OCI-LY7 (cell line): ENCODE measurements at regions not wholly inside any gene's neighbourhood (a gene's known extent, or its start where the extent isn't known, plus 50 kb on each side); places are given as distances from the start of the nearest gene placed in this dataset.
"Not testable (repeated sequence)": the region's sequence is repeated elsewhere in the genome, so short reads cannot be mapped to it uniquely, and the experiment has no call there.

ENCODE experiments used
- BruUV-seq: library from RNA; stranded (reverse); fragments of 400-500 nt; replicated peaks from 2 replicates; lab custom pipeline; 2021; lab: Mats Ljungman, UMichigan
- CTCF ChIA-PET: fragments of 300-600 bp; sonication (Branson Sonifier 250); formaldehyde crosslinking; loops from one replicate; lab custom pipeline; 2022; ENCODE audit warnings: antibody characterized with exemption; ENCODE audit not compliant: unreplicated experiment; lab: Charles Lee
- POLR2A ChIA-PET: fragments of 300-600 bp; sonication (Branson Sonifier 250); formaldehyde crosslinking; loops from one replicate; lab custom pipeline; 2022; ENCODE audit warnings: antibody characterized with exemption; lab: Charles Lee
- DNase-seq: peaks from one replicate; pipeline ENCODE4 v3.0.0-alpha.2; 2015; ENCODE audit warnings: low spot score
- H2AFZ ChIP-seq: fragments of 200-600 bp; sonication (generic), shearing (Covaris generic); 2 replicates; pipeline ENCODE4 v1.6.1; 2014; ENCODE audit warnings: mild to moderate bottlenecking, antibody characterized with exemption, low read length, moderate library complexity
- H3K27ac ChIP-seq: fragments of 200-600 bp; sonication (generic); 2 replicates; pipeline ENCODE4 v1.5.1; 2014; ENCODE audit warnings: mixed run types, low read depth, mild to moderate bottlenecking, moderate library complexity, low read length, inconsistent platforms; ENCODE audit not compliant: poor library complexity, severe bottlenecking
- H3K36me3 ChIP-seq: fragments of 200-600 bp; sonication (generic); 2 replicates; pipeline ENCODE4 v1.6.1; 2014; ENCODE audit warnings: mild to moderate bottlenecking, antibody characterized with exemption, low read length, moderate library complexity, mixed read lengths; ENCODE audit not compliant: insufficient read depth
- H3K4me1 ChIP-seq: fragments of 200-600 bp; sonication (generic); 2 replicates; pipeline ENCODE4 v1.5.1; 2014; ENCODE audit warnings: mild to moderate bottlenecking, low read length; ENCODE audit not compliant: insufficient read depth, poor library complexity, severe bottlenecking
- H3K4me2 ChIP-seq: fragments of 200-600 bp; sonication (generic); 2 replicates; pipeline ENCODE4 v1.6.1; 2014; ENCODE audit warnings: mild to moderate bottlenecking, low read length
- H3K4me3 ChIP-seq: fragments of 200-600 bp; sonication (generic); 2 replicates; pipeline ENCODE4 v1.5.1; 2014; ENCODE audit warnings: mild to moderate bottlenecking, low read depth, low read length; ENCODE audit not compliant: poor library complexity, severe bottlenecking
- H3K79me2 ChIP-seq: fragments of 200-600 bp; sonication (generic); 2 replicates; pipeline ENCODE4 v1.6.1; 2016; ENCODE audit warnings: low read depth, mild to moderate bottlenecking, low read length, moderate library complexity, mixed read lengths; ENCODE audit not compliant: insufficient read depth
- H3K9me2 ChIP-seq: fragments of 200-600 bp; sonication (generic); 2 replicates; pipeline ENCODE4 v1.6.1; 2016; ENCODE audit warnings: mild to moderate bottlenecking, low read length, mixed read lengths; ENCODE audit not compliant: insufficient read depth
- H3K9me3 ChIP-seq: fragments of 200-600 bp; sonication (generic); 2 replicates; pipeline ENCODE4 v1.6.1; 2014; ENCODE audit warnings: mild to moderate bottlenecking, mixed run types, low read length, mixed read lengths
- H4K20me1 ChIP-seq: fragments of 200-600 bp; sonication (generic); 2 replicates; pipeline ENCODE4 v1.6.1; 2014; ENCODE audit warnings: mild to moderate bottlenecking, antibody characterized with exemption, low read length, moderate library complexity, mixed read lengths; ENCODE audit not compliant: insufficient read depth
- EZH2phosphoT487 ChIP-seq: fragments of 200-600 bp; sonication (generic); IDR thresholded peaks from 2 replicates; pipeline ENCODE4 v1.6.1; 2018; ENCODE audit warnings: low read depth, borderline replicate concordance, mild to moderate bottlenecking, mixed run types, antibody characterized with exemption, low read length, moderate library complexity, mixed read lengths
- intact Hi-C: fragments of 100-400 bp; cut with micrococcal nuclease; formaldehyde crosslinking; loops from one replicate; pipeline ENCODE4 v1.10.0; 2022; ENCODE audit not compliant: unreplicated experiment
- TF ChIP-seq, protein P1 (sequence below): fragments of 200-600 bp; sonication (generic); conservative IDR thresholded peaks from 2 replicates; pipeline ENCODE4 v1.5.1; 2014; ENCODE audit warnings: mild to moderate bottlenecking, antibody characterized with exemption, low read length, moderate library complexity, mixed read lengths

DNA sequence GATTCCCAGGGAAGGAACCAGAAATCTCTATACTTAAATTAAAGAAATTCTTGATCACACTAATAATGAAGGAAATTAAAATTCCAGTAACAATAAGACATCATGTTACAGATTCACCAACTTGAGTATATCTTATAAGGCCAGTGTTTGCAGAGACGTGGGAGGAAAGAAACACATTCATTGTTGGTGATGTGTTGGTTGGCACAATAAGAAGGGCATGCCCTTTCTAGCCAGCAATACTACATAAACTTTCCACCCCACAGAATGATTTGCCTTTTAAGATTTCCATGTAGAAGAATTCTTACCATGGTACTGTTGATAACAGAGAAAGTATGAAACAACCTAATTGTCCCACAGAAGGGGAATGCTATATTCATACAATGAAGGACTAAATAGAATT, 581.5 kb downstream of the STIM2 start:
- Histone ChIP-seq H3K9me3 (no peaks in the 10 kb centered on the region), H3K9me2 (no peaks in the 10 kb centered on the region), H3K27ac (no peak overlapping the region), H4K20me1 (no peaks in the 10 kb centered on the region), H3K4me2 (no peak overlapping the region), H3K36me3 (no peaks in the 10 kb centered on the region), H3K79me2 (no peaks in the 10 kb centered on the region), H3K4me1 (no peaks in the 10 kb centered on the region), H3K4me3 (no peak overlapping the region), H2AFZ (no peak overlapping the region)
- DNase-seq: no peak
- ChIA-PET POLR2A (interaction anchor here (1.4 kb wide), 1 partner anchor 16 kb away, joined by 3 read pairs; no protein-coding TSS in a partner anchor), CTCF (no interaction called here)
- no TSS peak for BruUV-seq
- TF ChIP-seq, protein P1, sequence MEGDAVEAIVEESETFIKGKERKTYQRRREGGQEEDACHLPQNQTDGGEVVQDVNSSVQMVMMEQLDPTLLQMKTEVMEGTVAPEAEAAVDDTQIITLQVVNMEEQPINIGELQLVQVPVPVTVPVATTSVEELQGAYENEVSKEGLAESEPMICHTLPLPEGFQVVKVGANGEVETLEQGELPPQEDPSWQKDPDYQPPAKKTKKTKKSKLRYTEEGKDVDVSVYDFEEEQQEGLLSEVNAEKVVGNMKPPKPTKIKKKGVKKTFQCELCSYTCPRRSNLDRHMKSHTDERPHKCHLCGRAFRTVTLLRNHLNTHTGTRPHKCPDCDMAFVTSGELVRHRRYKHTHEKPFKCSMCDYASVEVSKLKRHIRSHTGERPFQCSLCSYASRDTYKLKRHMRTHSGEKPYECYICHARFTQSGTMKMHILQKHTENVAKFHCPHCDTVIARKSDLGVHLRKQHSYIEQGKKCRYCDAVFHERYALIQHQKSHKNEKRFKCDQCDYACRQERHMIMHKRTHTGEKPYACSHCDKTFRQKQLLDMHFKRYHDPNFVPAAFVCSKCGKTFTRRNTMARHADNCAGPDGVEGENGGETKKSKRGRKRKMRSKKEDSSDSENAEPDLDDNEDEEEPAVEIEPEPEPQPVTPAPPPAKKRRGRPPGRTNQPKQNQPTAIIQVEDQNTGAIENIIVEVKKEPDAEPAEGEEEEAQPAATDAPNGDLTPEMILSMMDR: no peak
- TF ChIP-seq EZH2phosphoT487: no peak
- intact Hi-C loops: no loop called here

DNA sequence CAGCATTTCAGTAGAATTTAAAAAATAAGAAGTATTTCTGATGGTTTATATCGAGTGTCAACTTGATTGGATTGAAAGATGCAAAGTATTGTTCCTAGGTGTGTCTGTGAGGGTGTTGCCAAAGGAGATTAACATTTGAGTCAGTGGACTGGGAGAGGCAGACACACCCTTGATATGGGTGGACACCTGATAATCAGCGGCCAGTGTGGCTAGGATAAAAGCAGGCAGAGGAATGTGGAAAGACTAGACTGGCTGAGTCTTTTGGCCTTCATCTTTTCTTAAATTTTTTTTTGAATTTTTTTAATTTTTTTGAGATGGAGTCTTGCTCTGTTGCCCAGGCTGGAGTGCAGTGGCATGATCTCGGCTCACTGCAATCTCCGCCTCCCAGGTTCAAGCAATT, 582.0 kb downstream of the STIM2 start:
- intact Hi-C loops, H3K9me3 ChIP-seq, H3K27ac ChIP-seq, H3K4me1 ChIP-seq, H3K4me2 ChIP-seq, H3K79me2 ChIP-seq, BruUV-seq, H3K9me2 ChIP-seq, H3K36me3 ChIP-seq, H3K4me3 ChIP-seq, H4K20me1 ChIP-seq, CTCF ChIA-PET, DNase-seq, H2AFZ ChIP-seq: not testable (repeated sequence)
- POLR2A ChIA-PET: interaction anchor here (0.6 kb wide), 1 partner anchor 23 kb away, joined by 3 read pairs; no protein-coding TSS in a partner anchor

DNA sequence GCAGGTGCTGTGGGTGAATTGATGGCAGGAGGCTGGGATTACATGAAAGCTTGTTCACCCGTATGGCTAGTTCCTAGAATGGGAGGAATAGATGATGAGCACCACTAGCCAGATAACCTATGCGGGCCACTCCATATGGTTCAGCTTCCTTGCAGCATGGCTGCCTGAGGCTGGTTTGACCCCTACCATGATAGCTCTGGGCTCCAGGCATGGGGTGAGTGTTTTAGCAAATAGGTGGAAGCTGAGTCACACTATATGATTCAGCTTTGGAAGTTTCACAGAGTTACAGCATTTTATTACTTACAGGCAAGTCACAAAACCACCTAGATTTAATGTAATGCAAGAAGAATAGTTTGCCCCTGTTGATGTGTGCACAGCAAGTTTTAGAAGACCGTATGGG, 603.2 kb downstream of the STIM2 start:
- no peaks in the 10 kb centered on the region for H4K20me1 ChIP-seq
- no peaks in the 10 kb centered on the region for H3K9me3 ChIP-seq
- H3K9me2 ChIP-seq: no peaks in the 10 kb centered on the region
- intact Hi-C loops: no loop called here
- no peak overlapping the region for H3K27ac ChIP-seq
- H3K4me2 ChIP-seq: no peak overlapping the region
- no peak overlapping the region for H3K4me3 ChIP-seq
- no peak for TF ChIP-seq EZH2phosphoT487
- TF ChIP-seq, protein P1: no peak
- H3K4me1 ChIP-seq: no peaks in the 10 kb centered on the region
- H3K36me3 ChIP-seq: no peaks in the 10 kb centered on the region
- ChIA-PET CTCF (no interaction called here), POLR2A (no interaction called here)
- BruUV-seq: no TSS peak
- no peak for DNase-seq
- H3K79me2 ChIP-seq: no peaks in the 10 kb centered on the region
- H2AFZ ChIP-seq: no peak overlapping the region
